OCI-LY7 (cell line): ENCODE measurements at regions not wholly inside any gene's neighbourhood (a gene's known extent, or its start where the extent isn't known, plus 50 kb on each side); places are given as distances from the start of the nearest gene placed in this dataset.

Source experiments
- BruUV-seq: library from RNA; stranded (reverse); fragments of 400-500 nt; replicated peaks from 2 replicates; lab custom pipeline; 2021; lab: Mats Ljungman, UMichigan
- CTCF ChIA-PET: fragments of 300-600 bp; sonication (Branson Sonifier 250); formaldehyde crosslinking; loops from one replicate; lab custom pipeline; 2022; ENCODE audit warnings: antibody characterized with exemption; ENCODE audit not compliant: unreplicated experiment; lab: Charles Lee
- POLR2A ChIA-PET: fragments of 300-600 bp; sonication (Branson Sonifier 250); formaldehyde crosslinking; loops from one replicate; lab custom pipeline; 2022; ENCODE audit warnings: antibody characterized with exemption; lab: Charles Lee
- DNase-seq: peaks from one replicate; pipeline ENCODE4 v3.0.0-alpha.2; 2015; ENCODE audit warnings: low spot score
- H2AFZ ChIP-seq: fragments of 200-600 bp; sonication (generic), shearing (Covaris generic); 2 replicates; pipeline ENCODE4 v1.6.1; 2014; ENCODE audit warnings: mild to moderate bottlenecking, antibody characterized with exemption, low read length, moderate library complexity
- H3K27ac ChIP-seq: fragments of 200-600 bp; sonication (generic); 2 replicates; pipeline ENCODE4 v1.5.1; 2014; ENCODE audit warnings: mixed run types, low read depth, mild to moderate bottlenecking, moderate library complexity, low read length, inconsistent platforms; ENCODE audit not compliant: poor library complexity, severe bottlenecking
- H3K36me3 ChIP-seq: fragments of 200-600 bp; sonication (generic); 2 replicates; pipeline ENCODE4 v1.6.1; 2014; ENCODE audit warnings: mild to moderate bottlenecking, antibody characterized with exemption, low read length, moderate library complexity, mixed read lengths; ENCODE audit not compliant: insufficient read depth
- H3K4me1 ChIP-seq: fragments of 200-600 bp; sonication (generic); 2 replicates; pipeline ENCODE4 v1.5.1; 2014; ENCODE audit warnings: mild to moderate bottlenecking, low read length; ENCODE audit not compliant: insufficient read depth, poor library complexity, severe bottlenecking
- H3K4me2 ChIP-seq: fragments of 200-600 bp; sonication (generic); 2 replicates; pipeline ENCODE4 v1.6.1; 2014; ENCODE audit warnings: mild to moderate bottlenecking, low read length
- H3K4me3 ChIP-seq: fragments of 200-600 bp; sonication (generic); 2 replicates; pipeline ENCODE4 v1.5.1; 2014; ENCODE audit warnings: mild to moderate bottlenecking, low read depth, low read length; ENCODE audit not compliant: poor library complexity, severe bottlenecking
- H3K79me2 ChIP-seq: fragments of 200-600 bp; sonication (generic); 2 replicates; pipeline ENCODE4 v1.6.1; 2016; ENCODE audit warnings: low read depth, mild to moderate bottlenecking, low read length, moderate library complexity, mixed read lengths; ENCODE audit not compliant: insufficient read depth
- H3K9me2 ChIP-seq: fragments of 200-600 bp; sonication (generic); 2 replicates; pipeline ENCODE4 v1.6.1; 2016; ENCODE audit warnings: mild to moderate bottlenecking, low read length, mixed read lengths; ENCODE audit not compliant: insufficient read depth
- H3K9me3 ChIP-seq: fragments of 200-600 bp; sonication (generic); 2 replicates; pipeline ENCODE4 v1.6.1; 2014; ENCODE audit warnings: mild to moderate bottlenecking, mixed run types, low read length, mixed read lengths
- H4K20me1 ChIP-seq: fragments of 200-600 bp; sonication (generic); 2 replicates; pipeline ENCODE4 v1.6.1; 2014; ENCODE audit warnings: mild to moderate bottlenecking, antibody characterized with exemption, low read length, moderate library complexity, mixed read lengths; ENCODE audit not compliant: insufficient read depth
- EZH2phosphoT487 ChIP-seq: fragments of 200-600 bp; sonication (generic); IDR thresholded peaks from 2 replicates; pipeline ENCODE4 v1.6.1; 2018; ENCODE audit warnings: low read depth, borderline replicate concordance, mild to moderate bottlenecking, mixed run types, antibody characterized with exemption, low read length, moderate library complexity, mixed read lengths
- intact Hi-C: fragments of 100-400 bp; cut with micrococcal nuclease; formaldehyde crosslinking; loops from one replicate; pipeline ENCODE4 v1.10.0; 2022; ENCODE audit not compliant: unreplicated experiment
- TF ChIP-seq, protein P1 (sequence below): fragments of 200-600 bp; sonication (generic); conservative IDR thresholded peaks from 2 replicates; pipeline ENCODE4 v1.5.1; 2014; ENCODE audit warnings: mild to moderate bottlenecking, antibody characterized with exemption, low read length, moderate library complexity, mixed read lengths

DNA sequence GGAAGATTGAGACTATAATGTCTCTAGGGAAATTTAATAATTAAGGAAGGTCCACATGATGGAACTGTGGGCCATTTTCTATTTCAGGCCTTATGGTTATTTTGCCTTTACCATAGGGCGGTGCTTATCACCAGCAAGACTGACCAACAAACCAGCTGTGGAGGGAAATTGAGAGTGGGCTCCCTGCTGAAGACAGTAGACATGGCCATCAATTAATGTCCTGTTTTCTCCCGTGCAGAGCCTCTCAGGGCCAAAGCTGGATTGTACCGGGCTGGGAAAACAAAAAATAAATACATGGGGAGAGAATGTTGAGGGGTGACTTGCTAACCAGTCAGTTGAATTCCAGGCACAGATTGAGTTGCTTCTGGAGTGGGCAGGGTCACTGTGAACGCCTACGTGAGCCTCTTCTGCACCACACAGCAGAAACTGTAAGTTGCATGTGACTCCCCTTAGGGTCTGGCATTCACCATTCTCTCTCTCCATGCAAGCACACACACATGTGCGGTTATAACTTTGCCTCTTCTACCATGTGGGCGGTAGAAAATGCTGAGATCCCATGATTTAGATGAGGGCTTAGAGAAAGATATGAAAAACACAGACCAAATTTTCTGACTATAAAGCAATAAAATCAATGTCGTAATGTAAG, 128.5 kb downstream of the COPS8 start:
- CTCF ChIA-PET = no interaction called here
- BruUV-seq = no TSS peak

DNA sequence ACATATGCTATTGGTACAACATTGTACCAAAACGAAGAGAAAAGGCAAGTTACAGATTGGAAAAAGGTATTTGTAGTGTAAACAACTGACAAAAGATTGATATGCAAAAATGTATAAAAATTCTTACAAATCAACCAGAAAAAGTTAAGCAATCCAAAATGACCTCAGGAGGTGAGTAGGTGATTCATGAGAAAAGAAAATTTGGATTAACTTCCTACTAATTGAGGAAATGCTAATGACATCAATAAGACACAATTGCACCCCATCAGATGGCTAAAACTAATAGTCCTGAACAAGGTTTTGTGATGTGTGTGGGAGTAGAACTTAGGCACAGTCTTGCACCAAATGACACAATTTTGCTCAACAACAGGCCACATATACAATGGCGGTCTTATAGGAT, 129.3 kb downstream of the COPS8 start:
- no peaks in the 10 kb centered on the region for H3K4me1 ChIP-seq
- H3K9me2 ChIP-seq = no peaks in the 10 kb centered on the region
- no peak overlapping the region for H3K27ac ChIP-seq
- no peak overlapping the region for H2AFZ ChIP-seq
- H3K36me3 ChIP-seq = no peaks in the 10 kb centered on the region
- H3K4me2 ChIP-seq = no peak overlapping the region
- TF ChIP-seq, protein P1, sequence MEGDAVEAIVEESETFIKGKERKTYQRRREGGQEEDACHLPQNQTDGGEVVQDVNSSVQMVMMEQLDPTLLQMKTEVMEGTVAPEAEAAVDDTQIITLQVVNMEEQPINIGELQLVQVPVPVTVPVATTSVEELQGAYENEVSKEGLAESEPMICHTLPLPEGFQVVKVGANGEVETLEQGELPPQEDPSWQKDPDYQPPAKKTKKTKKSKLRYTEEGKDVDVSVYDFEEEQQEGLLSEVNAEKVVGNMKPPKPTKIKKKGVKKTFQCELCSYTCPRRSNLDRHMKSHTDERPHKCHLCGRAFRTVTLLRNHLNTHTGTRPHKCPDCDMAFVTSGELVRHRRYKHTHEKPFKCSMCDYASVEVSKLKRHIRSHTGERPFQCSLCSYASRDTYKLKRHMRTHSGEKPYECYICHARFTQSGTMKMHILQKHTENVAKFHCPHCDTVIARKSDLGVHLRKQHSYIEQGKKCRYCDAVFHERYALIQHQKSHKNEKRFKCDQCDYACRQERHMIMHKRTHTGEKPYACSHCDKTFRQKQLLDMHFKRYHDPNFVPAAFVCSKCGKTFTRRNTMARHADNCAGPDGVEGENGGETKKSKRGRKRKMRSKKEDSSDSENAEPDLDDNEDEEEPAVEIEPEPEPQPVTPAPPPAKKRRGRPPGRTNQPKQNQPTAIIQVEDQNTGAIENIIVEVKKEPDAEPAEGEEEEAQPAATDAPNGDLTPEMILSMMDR = no peak
- no peak for TF ChIP-seq EZH2phosphoT487
- no peak overlapping the region for H3K4me3 ChIP-seq
- no peaks in the 10 kb centered on the region for H3K79me2 ChIP-seq
- ChIA-PET CTCF (no interaction called here), POLR2A (no interaction called here)
- intact Hi-C loops = no loop called here
- peaks cover 8% of the 10 kb centered on the region; the same call in 1 of the 2 replicates for H3K9me3 ChIP-seq
- BruUV-seq = no TSS peak
- DNase-seq = no peak
- no peaks in the 10 kb centered on the region for H4K20me1 ChIP-seq

More for the DNA sequence above, 128.5 kb downstream of the COPS8 start:
- no peak overlapping the region for H3K4me2 ChIP-seq
- no peak overlapping the region for H3K4me3 ChIP-seq
- no peaks in the 10 kb centered on the region for H3K9me2 ChIP-seq
- no peaks in the 10 kb centered on the region for H4K20me1 ChIP-seq
- POLR2A ChIA-PET = no interaction called here
- no peaks in the 10 kb centered on the region for H3K4me1 ChIP-seq
- no peak overlapping the region for H2AFZ ChIP-seq
- H3K9me3 ChIP-seq = peaks cover 8% of the 10 kb centered on the region; the same call in 1 of the 2 replicates
- H3K79me2 ChIP-seq = no peaks in the 10 kb centered on the region
- no peaks in the 10 kb centered on the region for H3K36me3 ChIP-seq
- no peak for DNase-seq
- intact Hi-C loops = no loop called here
- TF ChIP-seq EZH2phosphoT487 = no peak
- TF ChIP-seq, protein P1 = no peak
- H3K27ac ChIP-seq = no peak overlapping the region

DNA sequence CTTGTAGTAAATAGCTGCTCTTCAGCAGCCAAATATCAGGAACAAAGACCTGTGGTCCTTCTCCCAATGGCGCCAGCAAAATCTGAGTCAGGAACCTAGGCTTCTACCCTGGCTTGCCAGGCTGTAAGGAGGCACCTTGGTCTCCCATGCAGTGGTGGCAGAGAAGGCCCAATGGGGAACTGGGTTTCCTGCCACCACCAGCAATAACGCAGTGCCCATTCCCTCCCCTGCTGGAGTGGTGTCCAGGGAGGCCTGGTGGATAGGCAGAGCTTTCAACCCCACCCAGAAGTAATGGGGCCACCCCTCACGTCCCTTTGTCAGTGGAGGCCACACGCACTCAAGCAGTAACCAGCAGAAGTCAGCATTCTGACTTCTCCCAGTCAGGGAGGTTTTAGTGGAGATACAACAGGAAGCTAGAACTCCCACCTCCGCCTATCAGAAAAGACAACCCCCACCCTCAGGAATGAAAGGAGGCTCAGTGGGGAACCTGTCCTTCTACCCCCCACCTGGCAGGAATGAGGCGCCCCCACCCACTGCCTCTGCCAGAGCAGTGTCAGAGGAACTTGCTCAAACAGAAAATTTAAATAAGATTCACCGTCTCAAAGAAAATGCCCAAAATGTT, 132.4 kb downstream of the COPS8 start:
- Histone ChIP-seq H3K27ac (no peak overlapping the region), H3K9me3 (no peaks in the 10 kb centered on the region), H2AFZ (no peak overlapping the region), H3K36me3 (no peaks in the 10 kb centered on the region), H3K4me2 (no peak overlapping the region), H4K20me1 (no peaks in the 10 kb centered on the region), H3K79me2 (no peaks in the 10 kb centered on the region), H3K4me3 (no peak overlapping the region), H3K9me2 (no peaks in the 10 kb centered on the region), H3K4me1 (no peaks in the 10 kb centered on the region)
- TF ChIP-seq, protein P1 = no peak
- DNase-seq = no peak
- BruUV-seq = no TSS peak
- CTCF ChIA-PET = no interaction called here
- POLR2A ChIA-PET = no interaction called here
- intact Hi-C loops = no loop called here
